Body of pancreas (tissue), 4 donors: ENCODE measurements at regions not wholly inside any gene's neighbourhood (a gene's known extent, or its start where the extent isn't known, plus 50 kb on each side); places are given as distances from the start of the nearest gene placed in this dataset.

Source experiments
- ATAC-seq: fragments of 150-250 bp; one replicate; pipeline ENCODE4 v1.9.1; 2016
- DNase-seq, 4 donors: peaks; one replicate each; pipeline ENCODE4 v3.0.0-alpha.2; 2019
- H3K27ac ChIP-seq, 4 donors: fragments of 200-600 bp; sonication (generic); 1 replicate in 3 of 4; 2 replicates in 1 of 4; pipeline versions ENCODE4 v1.5.1 to v1.6.1; 2016 to 2019; ENCODE audit warnings: mild to moderate bottlenecking in 1 of 4, mixed read lengths in 1 of 4, moderate library complexity in 1 of 4
- H3K27me3 ChIP-seq, 2 donors: fragments of 200-600 bp; sonication (generic); one replicate each; pipeline ENCODE4 v1.6.0; 2016; ENCODE audit warnings: mild to moderate bottlenecking in 1 of 2
- H3K36me3 ChIP-seq, 2 donors: fragments of 200-600 bp; sonication (generic); replicated peaks in 1 of 2; 2 replicates each; pipeline ENCODE4 v1.5.1; 2016; ENCODE audit warnings: low read depth in 2 of 2; ENCODE audit not compliant: insufficient read depth in 1 of 2
- H3K4me1 ChIP-seq: fragments of 200-600 bp; sonication (generic); one replicate; pipeline ENCODE4 v1.6.0; 2016
- H3K4me3 ChIP-seq, 2 donors: fragments of 200-600 bp; sonication (generic); 1 replicate in 1 of 2; 2 replicates in 1 of 2; pipeline ENCODE4 v1.5.1; 2016 to 2019
- H3K9me3 ChIP-seq, 3 donors: fragments of 200-600 bp; sonication (generic); 1 replicate in 2 of 3; 2 replicates in 1 of 3; pipeline ENCODE4 v1.5.1; 2016
- CTCF ChIP-seq, 7 experiments: fragments of 450-650 bp in 4 of 7; fragments of 200-600 bp in 3 of 7; sonication (generic) in 3 of 7; IDR thresholded peaks; one replicate each; pipeline ENCODE4 v1.5.1; 2016 to 2019; ENCODE audit warnings: antibody characterized with exemption in 7 of 7
- POLR2A ChIP-seq, 3 donors: fragments of 450-650 bp; IDR thresholded peaks; one replicate each; pipeline ENCODE4 v1.6.1; 2016; ENCODE audit warnings: antibody characterized with exemption in 3 of 3, mild to moderate bottlenecking in 2 of 3
- WGBS, 2 donors: methylation state at CpG; one replicate each; pipeline ENCODE4 v1.1.5; 2017; 5-methylcytosine and 5-hydroxymethylcytosine counted together
- intact Hi-C: fragments of 100-400 bp; cut with DNase I; formaldehyde crosslinking; loops from one replicate; pipeline ENCODE4 v1.15.1; 2023

- H3K9me3 ChIP-seq, result no peaks in the 10 kb centered on the region
- H3K4me1 ChIP-seq, result peaks cover 20% of the 10 kb centered on the region
- ATAC-seq (no peak), DNase-seq (no peak)
- no peak overlapping the region for H3K4me3 ChIP-seq
- intact Hi-C loops, result no loop called here
- no peak overlapping the region for H3K27ac ChIP-seq
- H3K36me3 ChIP-seq, result no peaks in the 10 kb centered on the region
- H3K27me3 ChIP-seq, result no peaks in the 10 kb centered on the region
- no peak for TF ChIP-seq POLR2A (IDR thresholded peaks at IDR 0.05)
- TF ChIP-seq CTCF (IDR thresholded peaks at IDR 0.05), result no peak
- WGBS, 2 donors, result 87% methylated on average over 3 of the region's 5 CpGs; no CpG with 5 or more reads in 1 of the 2 donors
Observed at GRCh38 chr17:77354420-77354669, 213.6 kb downstream of the SEC14L1 start.

GRCh38 chr17:77354670-77355455 is 214.1 kb downstream of the SEC14L1 start:
- Histone ChIP-seq H3K27ac (no peak overlapping the region), H3K4me1 (peaks cover 20% of the 10 kb centered on the region), H3K27me3 (no peaks in the 10 kb centered on the region), H3K36me3 (no peaks in the 10 kb centered on the region), H3K9me3 (no peaks in the 10 kb centered on the region), H3K4me3 (no peak overlapping the region)
- TF ChIP-seq POLR2A (IDR thresholded peaks at IDR 0.05) (no peak), CTCF (IDR thresholded peaks at IDR 0.05) (no peak)
- 75 to 86% methylated on average over 11 to 24 of the region's 25 CpGs for WGBS, 2 donors
- peak; percentile 36 for ATAC-seq
- peak; percentile 50 to 59 (median 52) for DNase-seq
- intact Hi-C loops, result no loop called here

GRCh38 chr17:77356109-77356689 is 215.4 kb downstream of the SEC14L1 start:
- no peaks in the 10 kb centered on the region for H3K36me3 ChIP-seq
- whole genome bisulfite sequencing, 2 donors, result 21 to 60% methylated on average over 10 to 15 of the region's 15 CpGs
- DNase-seq, result peak in 1 of 4 donors; percentile 42
- H3K4me3 ChIP-seq, result no peak overlapping the region
- peak overlapping the region in 3 of 4 donors; percentile 46 to 75 (median 48) for H3K27ac ChIP-seq
- no peaks in the 10 kb centered on the region for H3K27me3 ChIP-seq
- H3K9me3 ChIP-seq, result no peaks in the 10 kb centered on the region
- no peak for ATAC-seq
- H3K4me1 ChIP-seq, result peaks cover 15% of the 10 kb centered on the region
- TF ChIP-seq POLR2A (IDR thresholded peaks at IDR 0.05), result no peak
- intact Hi-C loops, result no loop called here

GRCh38 chr17:77356690-77357201 is 216.0 kb downstream of the SEC14L1 start:
- Histone ChIP-seq H3K9me3 (no peaks in the 10 kb centered on the region), H3K27ac (peak overlapping the region in 1 of 4 donors; percentile 75), H3K27me3 (no peaks in the 10 kb centered on the region), H3K4me3 (no peak overlapping the region), H3K36me3 (no peaks in the 10 kb centered on the region), H3K4me1 (peaks cover 9% of the 10 kb centered on the region)
- DNase-seq (peak in 1 of 4 donors; percentile 31), ATAC-seq (peak; percentile 34)
- WGBS, 2 donors, result 72 to 84% methylated on average over 7 of the region's 8 CpGs
- TF ChIP-seq CTCF (IDR thresholded peaks at IDR 0.05) (no peak), POLR2A (IDR thresholded peaks at IDR 0.05) (no peak)
- intact Hi-C loops, result no loop called here

- H3K4me3 ChIP-seq, result no peak overlapping the region
- H3K36me3 ChIP-seq, result no peaks in the 10 kb centered on the region
- ATAC-seq, result no peak
- WGBS, 2 donors, result 78 to 93% methylated on average over 6 to 7 of the region's 7 CpGs
- peaks cover 13% of the 10 kb centered on the region for H3K4me1 ChIP-seq
- no peaks in the 10 kb centered on the region for H3K9me3 ChIP-seq
- TF ChIP-seq POLR2A (IDR thresholded peaks at IDR 0.05) (no peak), CTCF (IDR thresholded peaks at IDR 0.05) (no peak)
- intact Hi-C loops, result no loop called here
- no peak overlapping the region for H3K27ac ChIP-seq
- H3K27me3 ChIP-seq, result no peaks in the 10 kb centered on the region
- DNase-seq, result no peak
Observed at GRCh38 chr17:77358801-77359200, 218.0 kb downstream of the SEC14L1 start.
